IPS-NIHi11 (cell line): ENCODE measurements at regions not wholly inside any gene's neighbourhood (a gene's known extent, or its start where the extent isn't known, plus 50 kb on each side); places are given as distances from the start of the nearest gene placed in this dataset.

Experiments
- DNase-seq: peaks from one replicate; pipeline ENCODE4 v3.0.0; 2012; ENCODE audit warnings: mixed read lengths, low spot score

DNA sequence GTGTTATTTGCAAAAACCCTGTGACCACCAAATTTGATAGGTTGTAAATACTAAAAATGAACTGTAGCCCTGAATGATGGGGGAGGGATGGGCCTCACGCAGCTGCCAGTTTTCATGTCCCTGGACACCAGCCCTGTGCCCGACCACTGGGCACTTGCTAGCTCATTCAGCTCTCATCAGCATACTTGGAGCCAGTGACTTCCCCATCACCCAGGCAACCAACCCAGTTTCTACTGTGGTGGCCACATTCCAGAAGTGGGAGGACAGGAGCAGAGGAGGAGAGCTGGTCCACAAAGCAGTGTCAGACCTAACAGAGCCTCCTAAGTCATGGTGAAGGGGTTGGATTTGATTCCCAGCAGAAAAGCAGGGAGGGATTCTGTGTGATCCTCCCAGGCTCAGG, 128.2 kb downstream of the CPEB2 start:
- DNase-seq, result peak; percentile 16

DNA sequence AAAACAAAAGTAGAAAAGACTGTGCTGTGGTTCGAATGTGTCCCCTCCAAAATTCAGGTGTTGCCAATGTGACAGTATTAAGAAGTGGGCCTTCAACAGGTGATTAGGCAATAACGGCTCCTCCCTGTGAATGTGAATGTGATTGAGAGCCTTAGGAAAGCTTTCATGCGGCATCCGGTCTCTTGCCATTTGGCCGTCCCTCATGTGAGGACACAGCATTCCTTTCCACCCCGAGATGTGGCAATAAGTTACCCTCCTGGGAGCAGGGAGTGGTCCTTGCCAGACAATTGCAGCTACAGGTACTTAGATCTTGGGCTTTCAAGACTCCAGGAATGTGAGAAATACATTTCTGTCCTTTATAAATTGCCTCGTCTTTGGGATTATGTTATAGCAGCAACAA, 129.3 kb downstream of the CPEB2 start:
- peak; percentile 32 for DNase-seq

DNA sequence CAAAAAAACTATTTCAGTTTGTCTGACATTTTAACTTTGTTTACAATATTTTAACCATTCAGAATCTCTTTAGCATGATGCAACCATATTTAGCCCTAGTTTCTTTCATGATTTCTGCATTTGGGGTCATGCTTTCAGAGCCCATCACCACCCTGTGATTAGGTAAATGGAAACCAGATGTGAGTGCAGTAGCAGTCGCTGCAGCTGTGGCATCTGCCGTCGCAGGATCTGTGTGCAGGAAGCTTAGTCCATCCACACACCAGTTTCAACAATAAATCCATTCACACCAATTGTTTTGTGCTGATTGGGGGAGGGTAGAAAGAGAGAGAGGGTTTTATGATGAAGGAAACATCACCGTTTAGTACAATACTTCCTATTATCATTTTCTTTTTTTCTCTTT, 130.5 kb downstream of the CPEB2 start:
- no peak for DNase-seq

DNA sequence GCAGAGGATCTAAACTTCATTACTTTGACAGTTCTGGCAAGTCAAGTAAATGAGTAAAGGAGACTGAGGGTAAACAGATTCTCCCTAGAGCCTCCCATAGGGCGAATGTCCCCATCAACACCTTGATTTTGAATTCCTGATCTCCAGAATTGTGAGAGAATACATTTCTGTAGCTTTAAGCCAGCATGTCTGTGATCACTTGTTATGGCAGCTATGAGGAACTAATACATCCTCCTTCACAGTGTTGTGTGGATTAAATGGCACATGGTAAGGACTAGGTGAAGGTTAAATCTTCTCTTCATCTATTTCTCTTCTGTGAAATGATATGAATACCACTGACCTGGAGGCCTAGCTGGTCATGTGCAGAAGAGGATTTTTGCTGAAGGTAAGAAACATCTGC, 137.3 kb downstream of the CPEB2 start:
- DNase-seq, result no peak

DNA sequence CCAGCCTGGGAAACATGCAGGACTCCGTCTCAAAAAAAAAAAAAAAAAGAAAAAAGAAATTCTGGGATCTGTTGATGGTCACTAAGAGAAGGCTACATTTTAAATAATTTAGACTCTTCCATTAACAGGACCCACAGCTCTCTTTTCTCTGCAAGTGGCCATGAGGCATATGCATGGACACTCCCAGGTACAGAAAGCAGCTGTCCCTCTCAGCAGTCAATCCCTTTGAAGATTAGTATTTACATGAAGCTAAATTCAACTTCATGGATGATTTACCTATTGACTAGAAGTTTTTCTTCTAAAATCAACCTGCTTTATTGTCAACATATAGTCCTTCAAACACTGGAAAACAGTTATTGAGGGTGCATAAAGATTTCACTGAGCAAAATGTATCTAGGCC, 139.9 kb downstream of the CPEB2 start:
- no peak for DNase-seq

DNA sequence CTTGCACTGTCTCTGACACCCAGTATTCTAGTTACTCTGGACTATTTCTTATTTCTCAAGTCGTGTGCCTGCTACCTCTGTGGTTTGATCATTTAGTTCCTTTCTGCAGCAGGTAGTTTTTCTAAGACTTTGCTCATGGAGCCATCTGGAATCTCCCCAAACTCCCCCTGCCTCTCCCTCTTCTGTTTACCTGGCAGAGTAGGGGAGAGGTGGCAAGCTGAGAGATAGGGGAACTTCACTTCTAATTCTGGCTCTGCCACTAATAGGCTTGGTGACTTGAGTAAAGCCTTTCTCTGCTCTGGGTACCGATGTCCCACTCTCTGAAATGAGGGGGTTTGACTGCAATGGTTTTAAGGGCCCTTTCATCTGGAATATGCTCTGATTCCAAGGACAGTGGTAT, 141.3 kb downstream of the CPEB2 start:
- no peak for DNase-seq

DNA sequence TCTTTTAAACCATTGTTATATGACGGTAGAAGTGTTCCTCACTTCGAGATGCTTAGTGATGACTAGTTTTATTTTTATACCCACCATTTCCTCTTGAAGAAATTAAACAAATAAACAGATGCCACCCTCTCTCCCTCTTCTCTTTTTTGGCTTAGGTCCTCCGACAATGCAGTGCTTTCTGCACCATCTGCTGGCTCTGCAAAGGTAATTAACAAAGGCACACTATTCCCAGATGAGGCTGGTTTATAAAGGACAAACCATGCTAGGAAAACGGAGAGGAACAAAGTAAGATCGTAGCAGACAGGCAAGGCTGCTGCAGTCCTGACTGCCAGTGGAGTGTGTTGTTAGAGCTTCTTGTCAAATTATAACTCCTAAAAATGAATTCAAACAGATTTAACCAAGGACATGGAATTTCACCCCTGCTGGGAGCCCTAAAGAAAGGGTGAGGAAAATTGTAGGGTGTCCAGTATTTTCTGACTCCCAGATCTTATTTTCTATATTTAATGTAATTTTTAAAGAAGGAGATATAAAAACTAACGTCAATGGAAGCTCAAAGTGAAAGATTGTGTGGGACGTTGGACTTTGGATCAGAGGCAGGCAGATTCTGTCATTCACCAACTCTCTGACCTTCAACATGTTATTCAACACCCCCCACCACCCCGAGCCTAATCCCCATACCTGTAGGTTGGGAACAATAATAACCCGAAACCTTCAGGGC, 142.1 kb downstream of the CPEB2 start:
- DNase-seq, result no peak

DNA sequence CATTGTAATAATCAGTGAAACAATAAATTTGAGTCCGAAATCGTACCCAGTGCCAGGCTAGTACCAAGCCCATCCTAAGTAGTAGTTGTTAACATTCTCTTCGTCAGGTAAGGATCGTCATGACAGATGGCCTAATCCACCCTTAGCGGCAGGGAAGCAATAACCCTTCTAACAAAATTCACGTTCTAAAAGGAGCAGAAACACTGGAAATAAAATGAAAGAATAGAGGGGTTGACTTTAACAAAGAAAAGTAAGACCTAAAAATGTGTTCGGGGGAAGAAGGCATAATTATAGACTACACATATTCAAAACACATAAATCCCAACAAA, 142.7 kb downstream of the CPEB2 start:
- no peak for DNase-seq

DNA sequence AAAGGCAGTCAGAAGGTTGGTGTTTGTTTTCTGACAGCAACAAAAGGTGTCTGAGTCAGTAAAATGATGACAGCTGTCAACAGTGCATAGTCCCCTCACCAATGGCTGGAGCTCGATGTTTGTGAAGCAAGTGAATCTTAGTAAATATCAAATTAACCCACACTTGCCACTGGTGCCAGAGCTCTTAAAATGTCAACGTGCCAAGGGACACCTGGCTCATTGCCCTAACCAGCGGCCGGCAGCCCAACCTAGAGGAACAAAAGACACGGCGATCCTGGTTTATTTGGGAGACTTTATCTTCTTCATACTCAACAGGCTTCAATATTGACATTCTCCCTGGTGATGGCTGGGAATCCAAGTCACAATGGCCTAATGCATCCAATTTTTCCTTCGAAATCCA, 143.4 kb downstream of the CPEB2 start:
- DNase-seq, result no peak

DNA sequence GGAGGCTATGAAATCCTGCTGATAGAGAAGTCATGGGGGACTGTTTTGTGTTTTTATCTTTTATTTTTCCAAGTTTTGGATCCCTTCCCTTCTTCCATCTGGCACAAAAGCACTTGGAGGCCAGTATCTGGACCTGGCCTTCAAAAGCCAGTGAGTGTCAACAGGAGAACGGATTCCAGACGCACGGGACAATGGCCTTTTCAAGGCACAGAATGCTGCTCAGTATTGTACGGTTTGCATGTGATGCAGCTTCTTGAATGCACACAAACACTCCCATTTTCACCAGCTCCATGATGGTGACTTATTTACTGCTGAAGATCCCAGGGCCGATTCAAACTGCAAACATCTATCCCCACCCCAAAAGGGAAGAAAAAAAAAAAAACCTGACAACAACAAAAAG, 145.4 kb downstream of the CPEB2 start:
- no peak for DNase-seq

DNA sequence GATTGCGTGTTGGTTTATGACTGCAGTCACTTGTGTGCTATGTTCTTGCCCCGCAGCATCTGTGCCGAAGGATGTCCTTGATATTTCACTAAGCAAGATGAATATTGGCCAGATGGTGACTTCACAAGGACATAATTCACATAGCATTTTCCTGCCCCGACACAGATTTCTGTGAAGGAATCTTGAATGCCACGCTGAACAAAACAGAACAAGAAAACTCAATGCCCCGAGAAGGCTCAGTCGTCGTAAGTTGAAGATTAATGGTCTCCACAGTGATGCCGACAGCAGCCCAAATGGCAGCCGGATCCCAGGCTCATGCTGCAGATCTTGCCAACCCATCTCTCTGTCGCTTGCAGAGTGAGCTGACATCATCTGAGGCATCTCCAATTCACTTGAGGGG, 145.9 kb downstream of the CPEB2 start:
- no peak for DNase-seq

DNA sequence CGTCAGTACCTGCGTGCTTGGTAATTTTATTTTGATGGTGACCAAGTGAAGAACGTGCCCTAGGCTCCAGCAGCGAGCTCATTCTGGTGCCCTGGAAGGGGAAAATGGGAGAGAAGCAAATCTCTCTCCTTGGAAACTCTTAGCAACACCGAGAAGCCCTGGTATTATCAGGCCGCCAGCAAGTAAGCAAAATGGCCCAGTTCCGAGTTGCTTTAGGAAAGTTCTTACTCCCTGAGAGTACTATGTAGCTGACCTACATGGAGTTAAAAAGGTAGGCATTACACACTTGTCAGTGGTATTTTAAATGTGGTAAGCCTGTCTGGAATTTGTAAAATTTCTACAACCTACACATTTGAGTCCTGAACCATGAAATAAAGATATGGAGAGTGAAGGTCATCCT, 146.4 kb downstream of the CPEB2 start:
- no peak for DNase-seq

DNA sequence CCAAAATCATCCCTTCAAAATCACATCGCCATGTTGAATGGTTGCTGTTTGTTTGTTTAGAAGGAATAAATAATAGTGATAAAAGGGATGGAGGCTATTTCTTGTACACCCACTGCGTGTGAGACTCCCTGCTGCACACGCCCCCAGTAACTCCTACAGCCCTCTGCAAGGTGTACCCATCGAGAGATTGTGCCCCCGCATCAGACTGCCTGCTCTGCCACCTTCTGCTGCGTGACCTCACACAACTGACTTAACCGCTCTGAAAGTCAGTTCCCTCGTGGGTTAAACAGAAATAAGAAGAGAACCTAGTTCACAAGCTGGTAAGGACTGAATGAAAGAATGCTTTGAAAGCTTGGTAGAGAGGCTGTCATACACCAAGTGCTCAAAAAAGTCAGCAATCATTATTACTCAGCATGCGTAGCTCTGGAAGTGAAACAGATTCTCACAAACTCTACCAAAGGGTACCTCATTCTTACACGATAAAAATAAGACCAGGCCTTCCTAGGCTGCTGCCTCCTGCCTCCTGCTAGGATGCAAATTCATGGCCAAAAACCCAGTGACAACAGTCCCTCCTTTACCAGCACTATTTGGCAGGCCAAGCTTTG, 147.1 kb downstream of the CPEB2 start:
- peak; percentile 13 for DNase-seq

DNA sequence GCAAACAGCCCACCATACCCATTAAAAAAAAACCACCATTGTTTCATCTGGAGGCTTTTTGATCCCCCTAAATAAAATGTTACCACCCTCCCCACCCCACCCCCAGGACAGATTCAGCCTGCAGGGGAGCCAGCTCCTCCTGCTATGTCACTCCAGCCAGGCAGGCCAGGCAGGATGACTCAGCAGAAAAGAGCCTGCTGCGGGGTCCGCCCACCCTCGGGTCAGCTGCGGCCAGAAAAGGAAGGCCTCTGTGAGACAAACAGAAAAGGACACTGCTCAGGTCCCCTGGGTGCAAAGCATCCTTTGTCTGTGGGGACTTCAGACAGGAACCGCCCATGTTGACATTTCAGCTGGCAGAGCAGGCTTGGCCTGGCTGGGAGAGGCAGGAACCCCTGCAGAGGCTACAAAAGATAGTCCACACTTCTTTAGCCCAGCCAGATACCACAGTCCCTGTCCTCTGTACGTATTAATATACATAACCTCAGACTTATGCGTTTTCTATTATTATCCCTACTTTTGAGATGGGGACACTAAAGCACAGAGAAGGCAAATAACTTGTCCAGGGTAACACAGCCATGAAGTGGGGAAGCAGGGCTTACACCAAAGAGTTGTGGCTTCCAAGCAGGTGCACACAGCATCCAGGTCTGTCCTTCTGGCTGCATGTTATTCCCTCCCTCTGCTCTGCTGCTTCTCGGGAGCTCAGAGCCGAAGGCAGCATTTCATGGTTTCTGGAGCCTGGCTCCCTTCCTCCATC, 147.7 kb downstream of the CPEB2 start:
- DNase-seq, result peak; percentile 78

DNA sequence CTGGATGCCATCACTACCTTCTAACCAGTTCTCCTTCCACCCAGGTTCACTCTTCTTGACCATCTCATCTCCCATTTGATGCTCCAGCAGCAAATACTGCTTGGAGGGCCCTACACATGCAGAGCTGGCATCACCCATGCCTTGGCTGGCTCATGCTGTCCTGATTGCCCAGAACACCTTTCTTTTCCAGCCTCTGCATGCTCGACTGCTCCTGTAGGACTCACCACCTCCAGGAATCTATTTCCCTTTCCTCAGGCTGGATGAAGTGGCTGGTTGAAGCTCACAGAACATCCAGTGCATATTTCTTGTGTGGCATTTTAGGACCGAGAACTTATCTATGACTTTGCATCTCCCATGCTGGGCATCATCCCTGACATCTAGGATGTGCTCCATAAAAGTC, 148.3 kb downstream of the CPEB2 start:
- no peak for DNase-seq

DNA sequence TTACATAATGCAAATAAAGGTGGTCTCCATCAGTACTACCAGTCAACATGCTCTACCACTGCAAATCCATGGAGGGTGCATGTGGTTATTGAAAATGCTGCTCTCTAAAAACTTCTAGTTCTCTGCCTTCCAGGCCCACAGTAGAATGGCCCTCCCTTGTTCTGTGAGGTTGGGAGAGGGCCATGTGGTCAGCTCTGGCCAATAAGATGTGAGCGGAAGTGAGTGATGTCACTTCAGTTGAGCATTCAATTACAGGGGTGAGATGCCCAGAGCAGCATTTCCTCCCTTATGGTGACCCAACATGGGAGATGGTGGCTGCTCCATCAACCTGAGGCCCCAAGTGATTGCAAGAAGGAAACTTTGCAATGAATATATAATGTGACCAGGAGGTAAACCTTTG, 148.8 kb downstream of the CPEB2 start:
- DNase-seq, result no peak

DNA sequence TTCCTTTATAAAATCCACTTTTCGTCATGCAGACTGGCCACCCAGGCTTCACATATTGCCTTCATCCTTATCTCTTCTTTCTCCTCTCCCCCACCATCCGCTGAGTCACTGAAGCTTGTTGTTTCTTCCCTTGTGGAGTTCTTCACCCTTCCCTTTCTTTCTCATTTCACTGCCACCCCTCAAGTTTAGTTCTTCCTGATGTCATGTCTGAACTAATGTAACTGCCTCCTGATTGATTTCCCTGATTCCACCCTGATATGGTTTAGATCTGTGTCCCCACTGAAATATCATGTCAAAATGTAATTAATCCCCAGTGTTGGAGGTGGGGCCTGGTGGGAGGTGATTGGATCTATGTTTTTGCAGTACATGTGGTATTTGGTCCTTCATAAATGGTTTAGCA, 151.4 kb downstream of the CPEB2 start:
- DNase-seq, result no peak

DNA sequence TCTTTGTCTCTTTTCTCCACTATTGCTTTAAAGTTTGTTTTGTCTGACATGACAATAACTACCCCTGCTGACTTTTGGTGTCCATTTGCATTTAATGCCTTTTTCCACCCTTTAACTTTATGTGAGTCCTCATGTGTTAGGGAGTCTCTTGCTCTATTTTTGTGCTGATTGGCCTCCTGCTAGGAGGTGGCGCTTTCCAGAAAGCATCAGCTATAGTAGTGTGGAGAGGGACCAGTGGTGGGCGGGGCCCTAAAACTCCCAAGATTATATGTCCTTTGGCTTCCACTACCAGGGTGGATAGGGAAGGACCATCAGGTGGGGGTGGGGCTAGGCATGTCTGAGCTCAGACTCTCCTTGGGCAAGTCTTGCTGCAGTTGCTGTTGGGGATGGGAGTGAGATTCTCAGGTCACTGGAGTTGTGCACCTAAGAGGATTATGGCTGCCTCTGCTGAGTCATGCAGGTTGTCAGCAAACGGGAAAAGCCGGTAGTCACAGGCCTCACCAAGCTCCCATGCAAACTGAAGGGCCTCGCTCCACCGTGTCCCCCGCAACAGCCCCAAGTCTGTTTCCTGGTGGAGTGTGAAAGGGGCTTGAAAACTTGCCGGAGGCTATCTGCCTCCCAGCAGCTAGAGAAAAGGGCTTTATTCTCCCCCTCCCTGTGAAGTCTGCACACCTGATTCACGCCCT, 156.3 kb downstream of the CPEB2 start:
- no peak for DNase-seq

DNA sequence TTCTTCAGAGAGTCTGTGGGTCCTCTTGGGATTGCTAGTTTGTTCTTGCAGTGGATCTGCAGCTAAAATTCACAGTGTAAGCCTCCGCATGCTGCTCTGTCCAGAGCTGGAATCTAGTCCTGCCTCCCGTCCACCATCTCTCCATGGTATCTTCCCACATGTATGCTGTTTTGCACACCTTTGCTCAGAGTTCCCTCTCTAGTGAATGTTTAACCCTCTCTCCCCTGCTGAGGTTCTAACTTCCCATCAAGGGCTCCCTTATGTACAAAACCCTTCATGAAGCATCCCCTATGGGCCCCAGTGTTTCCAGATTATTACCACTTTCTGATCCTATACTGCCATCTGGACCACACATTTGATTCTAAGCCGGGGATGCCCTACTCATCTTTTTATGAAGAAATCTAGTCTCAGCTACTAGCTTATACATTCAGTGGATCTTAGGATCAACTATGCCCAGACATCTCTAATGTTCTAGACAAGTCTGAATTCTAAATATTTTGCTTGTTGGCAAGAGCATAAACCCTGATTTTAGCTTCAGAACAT, 157.3 kb downstream of the CPEB2 start:
- DNase-seq, result no peak

DNA sequence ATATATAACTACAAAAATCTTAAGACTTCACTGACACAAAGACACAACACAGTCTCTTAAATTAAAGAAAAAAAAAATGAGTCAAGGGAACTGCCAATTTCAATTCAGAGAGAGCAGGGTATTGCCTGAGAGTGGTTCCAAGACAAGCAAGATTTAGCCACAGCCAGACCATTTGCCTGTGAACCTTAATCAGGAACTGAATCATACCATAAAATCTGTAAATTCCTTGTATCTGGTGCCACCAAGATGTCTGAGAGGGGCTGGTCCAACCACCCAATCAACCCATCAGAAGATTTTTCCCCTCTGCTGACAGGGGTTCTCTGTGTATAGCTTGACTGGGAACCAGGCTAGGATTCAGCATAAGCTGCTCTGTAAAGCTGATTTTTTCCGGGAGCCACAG, 159.2 kb downstream of the CPEB2 start:
- DNase-seq, result no peak

DNA sequence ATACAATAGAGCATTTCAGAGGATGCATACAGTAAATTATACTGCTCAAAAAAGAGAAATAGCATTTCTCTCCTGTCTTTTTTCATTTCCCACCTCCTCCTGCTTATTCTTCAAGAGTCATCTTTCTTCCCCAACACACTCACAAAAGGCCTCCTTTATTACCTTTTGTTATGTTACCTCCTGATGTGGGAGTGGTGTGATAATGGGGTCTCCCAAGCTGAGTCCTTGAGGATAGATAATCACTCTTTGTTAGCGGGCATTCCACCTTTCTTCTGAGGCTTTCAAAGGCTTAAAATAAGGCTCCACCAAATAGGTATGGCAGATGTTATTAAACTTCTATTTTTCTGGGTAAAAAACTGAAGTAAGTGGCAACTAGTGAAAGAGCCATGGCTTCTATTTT, 159.8 kb downstream of the CPEB2 start:
- DNase-seq, result peak; percentile 47

DNA sequence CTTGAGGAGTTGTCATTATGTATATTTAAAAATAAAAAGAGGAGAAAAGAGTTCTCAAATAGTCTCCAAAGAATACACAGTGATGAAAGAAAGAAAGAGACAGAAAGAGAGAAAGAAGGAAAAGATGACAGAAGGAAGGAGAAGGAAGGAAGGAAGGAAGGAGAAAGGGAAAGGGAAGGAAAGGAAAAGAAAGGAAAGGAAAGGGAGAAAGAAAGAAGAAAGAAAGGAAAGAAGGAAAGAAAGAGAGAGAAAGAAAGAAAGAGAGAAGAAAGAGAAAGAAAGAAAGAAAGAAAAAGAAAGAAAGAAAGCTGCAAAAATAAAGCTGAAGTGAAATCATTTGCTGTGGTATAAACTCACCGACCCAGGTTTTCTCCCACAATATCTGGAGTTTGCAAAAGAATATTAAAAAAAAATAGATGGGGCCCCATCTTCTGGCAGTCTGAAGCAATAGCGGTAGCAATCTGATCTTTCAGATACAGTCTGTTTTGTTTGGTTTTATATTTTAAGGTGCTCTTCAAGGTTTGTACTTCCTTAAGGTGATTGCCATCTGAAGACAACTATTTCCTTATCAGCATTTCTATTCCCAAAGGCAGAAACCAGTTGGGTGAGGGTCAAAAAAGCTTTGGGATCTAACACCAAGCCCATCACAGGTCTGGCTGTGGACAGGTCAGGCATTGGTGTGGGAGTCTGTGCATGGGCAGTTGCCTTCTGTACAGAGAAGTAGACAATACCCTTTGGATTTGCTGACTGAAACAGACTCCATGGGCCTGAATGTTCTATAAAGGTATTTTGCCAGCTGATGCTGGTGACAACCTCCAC, 160.4 kb downstream of the CPEB2 start:
- peak; percentile 9 for DNase-seq
